ENCODE measurements at regions not wholly inside any gene's neighbourhood (a gene's known extent, or its start where the extent isn't known, plus 50 kb on each side); places are given as distances from the start of the nearest gene placed in this dataset.

DNA sequence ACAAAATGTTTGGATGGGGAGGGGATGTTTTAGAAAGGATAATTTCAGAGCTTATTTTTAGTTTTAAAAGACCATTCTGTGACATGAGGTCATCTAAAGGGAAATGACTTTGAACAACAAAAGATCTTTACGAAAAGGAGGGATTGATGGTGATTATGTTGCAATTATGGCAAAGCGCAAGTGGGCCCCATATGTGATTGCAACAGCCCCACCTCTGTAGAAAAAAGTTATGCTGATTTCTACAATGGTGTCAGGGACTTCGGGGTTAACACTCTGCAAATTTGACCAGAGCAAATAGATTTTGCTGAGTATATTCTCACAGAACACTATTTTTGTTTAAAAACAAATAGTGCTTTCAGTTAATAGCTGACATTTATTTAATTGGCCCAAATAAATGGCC lies 312.8 kb downstream of the NSG2 start (continued):
- TF ChIP-seq, protein P1, sequence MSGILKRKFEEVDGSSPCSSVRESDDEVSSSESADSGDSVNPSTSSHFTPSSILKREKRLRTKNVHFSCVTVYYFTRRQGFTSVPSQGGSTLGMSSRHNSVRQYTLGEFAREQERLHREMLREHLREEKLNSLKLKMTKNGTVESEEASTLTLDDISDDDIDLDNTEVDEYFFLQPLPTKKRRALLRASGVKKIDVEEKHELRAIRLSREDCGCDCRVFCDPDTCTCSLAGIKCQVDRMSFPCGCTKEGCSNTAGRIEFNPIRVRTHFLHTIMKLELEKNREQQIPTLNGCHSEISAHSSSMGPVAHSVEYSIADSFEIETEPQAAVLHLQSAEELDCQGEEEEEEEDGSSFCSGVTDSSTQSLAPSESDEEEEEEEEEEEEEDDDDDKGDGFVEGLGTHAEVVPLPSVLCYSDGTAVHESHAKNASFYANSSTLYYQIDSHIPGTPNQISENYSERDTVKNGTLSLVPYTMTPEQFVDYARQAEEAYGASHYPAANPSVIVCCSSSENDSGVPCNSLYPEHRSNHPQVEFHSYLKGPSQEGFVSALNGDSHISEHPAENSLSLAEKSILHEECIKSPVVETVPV (CRISPR knock-in tag; IDR thresholded peaks at IDR 0.05), result no peak

DNA sequence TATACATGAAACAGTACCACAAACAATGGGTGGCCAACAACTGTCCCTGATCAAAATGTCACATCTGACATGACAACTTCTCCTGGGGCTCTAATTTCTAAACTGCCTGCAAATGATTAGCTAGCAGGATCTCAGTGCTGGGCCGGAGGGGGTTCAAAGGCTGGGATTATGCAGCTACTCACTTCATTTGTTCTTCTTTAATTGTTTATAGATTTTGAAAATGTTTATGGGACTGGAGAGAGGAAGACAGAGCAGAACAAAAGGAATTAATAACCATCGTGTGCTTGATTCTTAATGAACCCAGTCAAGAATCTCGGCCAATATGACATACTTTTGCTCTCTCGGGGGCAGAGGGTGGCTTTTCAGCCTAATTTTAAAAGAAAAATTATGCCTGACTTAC lies 313.6 kb downstream of the NSG2 start:
- TF ChIP-seq ZNF565 (CRISPR knock-in tag; conservative IDR thresholded peaks at IDR 0.05; ENCODE audit: low read depth) (no peak), GLIS3 (CRISPR knock-in tag; IDR thresholded peaks at IDR 0.05) (no peak), ARNTL (CRISPR knock-in tag; IDR thresholded peaks at IDR 0.05; ENCODE audit: borderline replicate concordance, low read depth) (no peak), ZFP3 (CRISPR knock-in tag; IDR thresholded peaks at IDR 0.05) (no peak), ZC3H10 (CRISPR knock-in tag; IDR thresholded peaks at IDR 0.05) (no peak), RARB (CRISPR knock-in tag; IDR thresholded peaks at IDR 0.05) (no peak), ESRRG (CRISPR knock-in tag; IDR thresholded peaks at IDR 0.05) (no peak), TOX (CRISPR knock-in tag; IDR thresholded peaks at IDR 0.05; ENCODE audit: borderline replicate concordance) (no peak), PPARA (CRISPR knock-in tag; IDR thresholded peaks at IDR 0.05; ENCODE audit: borderline replicate concordance) (no peak), ZFP30 (CRISPR knock-in tag; IDR thresholded peaks at IDR 0.05) (no peak), ISL1 (CRISPR knock-in tag; IDR thresholded peaks at IDR 0.05) (no peak), ZNF8 (CRISPR knock-in tag; IDR thresholded peaks at IDR 0.05) (no peak), BACH2 (CRISPR knock-in tag; IDR thresholded peaks at IDR 0.05; ENCODE audit: borderline replicate concordance) (no peak)
- TF ChIP-seq, protein P1 (CRISPR knock-in tag; IDR thresholded peaks at IDR 0.05), result no peak
- TF ChIP-seq, protein P2, sequence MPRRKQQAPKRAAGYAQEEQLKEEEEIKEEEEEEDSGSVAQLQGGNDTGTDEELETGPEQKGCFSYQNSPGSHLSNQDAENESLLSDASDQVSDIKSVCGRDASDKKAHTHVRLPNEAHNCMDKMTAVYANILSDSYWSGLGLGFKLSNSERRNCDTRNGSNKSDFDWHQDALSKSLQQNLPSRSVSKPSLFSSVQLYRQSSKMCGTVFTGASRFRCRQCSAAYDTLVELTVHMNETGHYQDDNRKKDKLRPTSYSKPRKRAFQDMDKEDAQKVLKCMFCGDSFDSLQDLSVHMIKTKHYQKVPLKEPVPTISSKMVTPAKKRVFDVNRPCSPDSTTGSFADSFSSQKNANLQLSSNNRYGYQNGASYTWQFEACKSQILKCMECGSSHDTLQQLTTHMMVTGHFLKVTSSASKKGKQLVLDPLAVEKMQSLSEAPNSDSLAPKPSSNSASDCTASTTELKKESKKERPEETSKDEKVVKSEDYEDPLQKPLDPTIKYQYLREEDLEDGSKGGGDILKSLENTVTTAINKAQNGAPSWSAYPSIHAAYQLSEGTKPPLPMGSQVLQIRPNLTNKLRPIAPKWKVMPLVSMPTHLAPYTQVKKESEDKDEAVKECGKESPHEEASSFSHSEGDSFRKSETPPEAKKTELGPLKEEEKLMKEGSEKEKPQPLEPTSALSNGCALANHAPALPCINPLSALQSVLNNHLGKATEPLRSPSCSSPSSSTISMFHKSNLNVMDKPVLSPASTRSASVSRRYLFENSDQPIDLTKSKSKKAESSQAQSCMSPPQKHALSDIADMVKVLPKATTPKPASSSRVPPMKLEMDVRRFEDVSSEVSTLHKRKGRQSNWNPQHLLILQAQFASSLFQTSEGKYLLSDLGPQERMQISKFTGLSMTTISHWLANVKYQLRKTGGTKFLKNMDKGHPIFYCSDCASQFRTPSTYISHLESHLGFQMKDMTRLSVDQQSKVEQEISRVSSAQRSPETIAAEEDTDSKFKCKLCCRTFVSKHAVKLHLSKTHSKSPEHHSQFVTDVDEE (CRISPR knock-in tag; IDR thresholded peaks at IDR 0.05), result no peak
- TF ChIP-seq, protein P3, sequence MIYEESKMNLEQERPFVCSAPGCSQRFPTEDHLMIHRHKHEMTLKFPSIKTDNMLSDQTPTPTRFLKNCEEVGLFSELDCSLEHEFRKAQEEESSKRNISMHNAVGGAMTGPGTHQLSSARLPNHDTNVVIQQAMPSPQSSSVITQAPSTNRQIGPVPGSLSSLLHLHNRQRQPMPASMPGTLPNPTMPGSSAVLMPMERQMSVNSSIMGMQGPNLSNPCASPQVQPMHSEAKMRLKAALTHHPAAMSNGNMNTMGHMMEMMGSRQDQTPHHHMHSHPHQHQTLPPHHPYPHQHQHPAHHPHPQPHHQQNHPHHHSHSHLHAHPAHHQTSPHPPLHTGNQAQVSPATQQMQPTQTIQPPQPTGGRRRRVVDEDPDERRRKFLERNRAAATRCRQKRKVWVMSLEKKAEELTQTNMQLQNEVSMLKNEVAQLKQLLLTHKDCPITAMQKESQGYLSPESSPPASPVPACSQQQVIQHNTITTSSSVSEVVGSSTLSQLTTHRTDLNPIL (CRISPR knock-in tag; IDR thresholded peaks at IDR 0.05; ENCODE audit: low read depth), result no peak
- TF ChIP-seq, protein P4, sequence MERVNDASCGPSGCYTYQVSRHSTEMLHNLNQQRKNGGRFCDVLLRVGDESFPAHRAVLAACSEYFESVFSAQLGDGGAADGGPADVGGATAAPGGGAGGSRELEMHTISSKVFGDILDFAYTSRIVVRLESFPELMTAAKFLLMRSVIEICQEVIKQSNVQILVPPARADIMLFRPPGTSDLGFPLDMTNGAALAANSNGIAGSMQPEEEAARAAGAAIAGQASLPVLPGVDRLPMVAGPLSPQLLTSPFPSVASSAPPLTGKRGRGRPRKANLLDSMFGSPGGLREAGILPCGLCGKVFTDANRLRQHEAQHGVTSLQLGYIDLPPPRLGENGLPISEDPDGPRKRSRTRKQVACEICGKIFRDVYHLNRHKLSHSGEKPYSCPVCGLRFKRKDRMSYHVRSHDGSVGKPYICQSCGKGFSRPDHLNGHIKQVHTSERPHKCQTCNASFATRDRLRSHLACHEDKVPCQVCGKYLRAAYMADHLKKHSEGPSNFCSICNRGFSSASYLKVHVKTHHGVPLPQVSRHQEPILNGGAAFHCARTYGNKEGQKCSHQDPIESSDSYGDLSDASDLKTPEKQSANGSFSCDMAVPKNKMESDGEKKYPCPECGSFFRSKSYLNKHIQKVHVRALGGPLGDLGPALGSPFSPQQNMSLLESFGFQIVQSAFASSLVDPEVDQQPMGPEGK (CRISPR knock-in tag; IDR thresholded peaks at IDR 0.05; ENCODE audit: borderline replicate concordance), result no peak
- ATAC-seq, result no peak

DNA sequence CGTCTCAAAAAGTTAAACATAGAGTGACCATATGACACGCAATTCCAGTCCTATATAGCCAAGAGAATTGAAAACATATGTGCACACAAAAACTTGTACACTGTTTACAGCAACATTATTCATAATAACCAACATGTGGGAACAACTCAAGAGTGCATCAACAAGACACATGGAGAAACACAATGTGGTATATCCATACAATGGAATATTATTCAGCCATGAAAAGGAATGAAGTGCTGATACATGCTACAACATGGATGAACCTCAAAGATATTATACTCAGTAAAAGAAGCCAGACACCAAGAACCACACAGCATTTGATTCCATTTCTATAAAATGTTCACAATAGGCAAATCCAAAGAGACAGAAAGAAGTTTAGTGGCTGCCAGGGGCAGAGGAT lies 317.0 kb downstream of the NSG2 start:
- ATAC-seq, result no peak
- TF ChIP-seq ZNF8 (CRISPR knock-in tag; IDR thresholded peaks at IDR 0.05) (peak; percentile 100), RARB (CRISPR knock-in tag; IDR thresholded peaks at IDR 0.05) (no peak)

DNA sequence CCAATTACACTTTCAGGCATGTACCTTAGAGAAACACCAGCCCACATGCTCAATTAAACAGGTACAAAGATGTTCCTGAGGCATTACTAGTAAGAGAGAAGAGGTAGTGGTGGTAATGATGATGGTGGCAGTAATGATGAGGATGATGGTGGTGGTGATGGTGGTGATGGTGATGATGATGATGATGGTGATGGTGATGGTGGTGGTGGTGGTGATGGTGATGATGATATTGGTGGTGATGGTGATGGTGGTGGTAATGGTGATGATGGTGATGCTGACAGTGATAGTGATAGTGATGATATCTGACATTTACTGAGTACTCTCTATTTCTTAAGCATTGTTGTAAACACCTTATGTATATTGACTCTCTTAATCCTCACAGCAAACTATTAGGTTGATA lies 318.4 kb downstream of the NSG2 start:
- no peak for ATAC-seq
- TF ChIP-seq ZC3H10 (CRISPR knock-in tag; IDR thresholded peaks at IDR 0.05) (no peak), OSR1 (CRISPR knock-in tag; IDR thresholded peaks at IDR 0.05) (no peak), ESRRG (CRISPR knock-in tag; IDR thresholded peaks at IDR 0.05) (no peak), SNAI2 (CRISPR knock-in tag; IDR thresholded peaks at IDR 0.05) (no peak)
- TF ChIP-seq, protein P2 (CRISPR knock-in tag; IDR thresholded peaks at IDR 0.05), result no peak

All from SK-N-SH treated with all-trans-retinoic acid at 6 μM for 48 hours (cell line).